Endodermal cell (in vitro differentiated cells): ENCODE measurements at regions not wholly inside any gene's neighbourhood (a gene's known extent, or its start where the extent isn't known, plus 50 kb on each side); places are given as distances from the start of the nearest gene placed in this dataset.

Experiments used
- DNase-seq: peaks from one replicate; pipeline ENCODE4 v3.0.0-alpha.2; 2017
- H3K27ac ChIP-seq: 2 replicates; pipeline ENCODE4 v1.5.1; 2013; ENCODE audit warnings: mild to moderate bottlenecking, low read depth, low read length, moderate library complexity
- H3K27me3 ChIP-seq: 2 replicates; pipeline ENCODE4 v1.6.1; 2013; ENCODE audit warnings: mild to moderate bottlenecking, low read length, moderate library complexity; ENCODE audit not compliant: insufficient read depth, control insufficient read depth, poor library complexity, severe bottlenecking
- H3K36me3 ChIP-seq: 2 replicates; pipeline ENCODE4 v1.7.0; 2013; ENCODE audit warnings: mild to moderate bottlenecking, low read length, moderate library complexity; ENCODE audit not compliant: control insufficient read depth, insufficient read depth
- H3K4me1 ChIP-seq: one replicate; pipeline ENCODE4 v1.7.0; 2013; ENCODE audit warnings: low read length; ENCODE audit not compliant: control insufficient read depth, insufficient read depth
- H3K4me3 ChIP-seq: 2 replicates; pipeline ENCODE4 v1.5.1; 2013; ENCODE audit warnings: mild to moderate bottlenecking, low read length, moderate library complexity
- H3K9ac ChIP-seq: 2 replicates; pipeline ENCODE4 v1.6.1; 2013; ENCODE audit warnings: mild to moderate bottlenecking, low read length, moderate library complexity; ENCODE audit not compliant: poor library complexity, severe bottlenecking; ENCODE audit errors: extremely low read depth
- H3K9me3 ChIP-seq: 2 replicates; pipeline ENCODE4 v1.6.1; 2013; ENCODE audit warnings: mild to moderate bottlenecking, low read length, moderate library complexity; ENCODE audit not compliant: control insufficient read depth
- H3K27ac Mint-ChIP-seq: 2 replicates; pipeline ENCODE4 v1.8.0; 2020; ENCODE audit warnings: mixed read lengths
- H3K27me3 Mint-ChIP-seq: 2 replicates; pipeline ENCODE4 v1.8.0; 2021; ENCODE audit warnings: mild to moderate bottlenecking, mixed read lengths; ENCODE audit not compliant: insufficient read depth
- H3K36me3 Mint-ChIP-seq: 2 replicates; pipeline ENCODE4 v1.8.0; 2020; ENCODE audit warnings: low read depth, mixed read lengths
- H3K4me1 Mint-ChIP-seq: 2 replicates; pipeline ENCODE4 v1.8.0; 2020; ENCODE audit warnings: mixed read lengths
- H3K4me3 Mint-ChIP-seq: 2 replicates; pipeline ENCODE4 v1.8.0; 2020; ENCODE audit warnings: mild to moderate bottlenecking, moderate library complexity, mixed read lengths
- H3K9me3 Mint-ChIP-seq: 2 replicates; pipeline ENCODE4 v1.8.0; 2020; ENCODE audit warnings: mild to moderate bottlenecking, mixed read lengths
- CTCF ChIP-seq: fragments of 200-600 bp; sonication (generic); conservative IDR thresholded peaks from 2 replicates; pipeline ENCODE4 v1.5.0; 2021; ENCODE audit warnings: antibody characterized with exemption, mild to moderate bottlenecking
- WGBS, 2 experiments: methylation state at CpG; one replicate each; pipeline versions ENCODE4 v1.1.5 to v1.1.7; 2013; ENCODE audit warnings: missing lambda C conversion rate in 2 of 2, mixed read lengths in 1 of 2; ENCODE audit not compliant: insufficient coverage in 1 of 2, insufficient read length in 1 of 2; 5-methylcytosine and 5-hydroxymethylcytosine counted together

DNA sequence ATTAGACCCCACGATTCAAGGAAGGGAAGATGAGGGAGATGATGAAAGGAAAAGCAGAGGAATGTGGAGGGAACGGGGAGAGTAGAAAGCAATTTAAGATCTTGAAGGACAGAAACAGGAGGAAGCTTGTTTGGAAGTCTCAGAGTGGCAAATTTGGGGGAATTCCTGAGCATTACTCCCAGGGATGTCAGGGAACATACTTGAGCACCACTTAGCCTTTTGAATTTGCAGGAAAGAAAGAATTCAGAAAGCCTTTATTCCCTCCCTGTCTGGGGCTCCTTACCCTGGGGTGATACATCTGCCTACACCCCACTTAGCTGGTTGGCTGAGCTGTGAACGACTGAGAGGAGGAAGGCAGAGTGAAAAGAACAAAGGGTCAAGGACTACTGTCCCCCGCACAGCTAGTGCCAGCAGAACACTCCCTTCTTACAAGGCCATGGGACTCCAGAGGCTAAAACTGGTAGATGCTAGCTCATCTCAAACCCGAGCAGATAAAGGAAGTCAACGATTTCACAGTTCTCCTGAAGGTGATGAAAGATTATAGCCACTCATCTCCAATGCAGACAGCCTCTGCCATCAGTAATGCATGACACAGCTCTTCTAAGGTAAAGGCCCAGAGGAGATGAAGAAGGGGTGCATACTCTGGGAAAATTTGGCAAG, 84.0 kb upstream of the AKIP1 start:
- H3K4me1 ChIP-seq = peaks cover 29% of the 10 kb centered on the region
- H3K4me1 Mint-ChIP-seq = peaks cover 13% of the 10 kb centered on the region
- H3K27me3 Mint-ChIP-seq = no peaks in the 10 kb centered on the region
- peaks cover 17% of the 10 kb centered on the region for H3K36me3 ChIP-seq
- H3K27ac Mint-ChIP-seq = no peak overlapping the region
- H3K27ac ChIP-seq = peak overlapping the region; percentile 80
- peak overlapping the region; percentile 33 for H3K9ac ChIP-seq
- no peak for TF ChIP-seq CTCF
- H3K4me3 Mint-ChIP-seq = no peak overlapping the region
- H3K9me3 ChIP-seq = no peaks in the 10 kb centered on the region
- WGBS, 2 experiments = 77 to 87% methylated on average over 5 to 6 of the region's 6 CpGs
- no peaks in the 10 kb centered on the region for H3K27me3 ChIP-seq
- no peaks in the 10 kb centered on the region for H3K9me3 Mint-ChIP-seq
- DNase-seq = peak; percentile 53
- peaks cover 9% of the 10 kb centered on the region for H3K36me3 Mint-ChIP-seq
- peak overlapping the region; percentile 1 for H3K4me3 ChIP-seq

GRCh38 chr11:8828046-8828445, 82.9 kb upstream of the AKIP1 start:
- H3K9me3 Mint-ChIP-seq = no peaks in the 10 kb centered on the region
- no peak overlapping the region for H3K27ac Mint-ChIP-seq
- H3K4me3 Mint-ChIP-seq = no peak overlapping the region
- peaks cover 12% of the 10 kb centered on the region for H3K4me1 Mint-ChIP-seq
- H3K36me3 ChIP-seq = peaks cover 17% of the 10 kb centered on the region
- peak; percentile 39 for DNase-seq
- H3K9me3 ChIP-seq = no peaks in the 10 kb centered on the region
- H3K27me3 Mint-ChIP-seq = no peaks in the 10 kb centered on the region
- no peak overlapping the region for H3K27ac ChIP-seq
- H3K27me3 ChIP-seq = no peaks in the 10 kb centered on the region
- H3K4me3 ChIP-seq = no peak overlapping the region
- no peak overlapping the region for H3K9ac ChIP-seq
- WGBS, 2 experiments = 91 to 100% methylated on average over 3 of the region's 3 CpGs
- H3K4me1 ChIP-seq = peaks cover 36% of the 10 kb centered on the region
- no peak for TF ChIP-seq CTCF
- peaks cover 9% of the 10 kb centered on the region for H3K36me3 Mint-ChIP-seq

GRCh38 chr11:8828580-8829361, 82.2 kb upstream of the AKIP1 start:
- Histone ChIP-seq H3K27me3 (no peaks in the 10 kb centered on the region), H3K4me3 (no peak overlapping the region), H3K36me3 (peaks cover 17% of the 10 kb centered on the region), H3K4me1 (peaks cover 36% of the 10 kb centered on the region), H3K9ac (no peak overlapping the region), H3K9me3 (no peaks in the 10 kb centered on the region), H3K27ac (no peak overlapping the region)
- no peak for TF ChIP-seq CTCF
- H3K27ac Mint-ChIP-seq = no peak overlapping the region
- H3K36me3 Mint-ChIP-seq = peaks cover 6% of the 10 kb centered on the region
- no peaks in the 10 kb centered on the region for H3K9me3 Mint-ChIP-seq
- DNase-seq = no peak
- 95 to 98% methylated on average over 10 to 11 of the region's 11 CpGs for WGBS, 2 experiments
- H3K4me3 Mint-ChIP-seq = no peak overlapping the region
- H3K27me3 Mint-ChIP-seq = no peaks in the 10 kb centered on the region
- peaks cover 13% of the 10 kb centered on the region for H3K4me1 Mint-ChIP-seq
